ENCODE measurements at regions not wholly inside any gene's neighbourhood (a gene's known extent, or its start where the extent isn't known, plus 50 kb on each side); places are given as distances from the start of the nearest gene placed in this dataset.
"Not testable (repeated sequence)": the region's sequence is repeated elsewhere in the genome, so short reads cannot be mapped to it uniquely, and the experiment has no call there.

DNA sequence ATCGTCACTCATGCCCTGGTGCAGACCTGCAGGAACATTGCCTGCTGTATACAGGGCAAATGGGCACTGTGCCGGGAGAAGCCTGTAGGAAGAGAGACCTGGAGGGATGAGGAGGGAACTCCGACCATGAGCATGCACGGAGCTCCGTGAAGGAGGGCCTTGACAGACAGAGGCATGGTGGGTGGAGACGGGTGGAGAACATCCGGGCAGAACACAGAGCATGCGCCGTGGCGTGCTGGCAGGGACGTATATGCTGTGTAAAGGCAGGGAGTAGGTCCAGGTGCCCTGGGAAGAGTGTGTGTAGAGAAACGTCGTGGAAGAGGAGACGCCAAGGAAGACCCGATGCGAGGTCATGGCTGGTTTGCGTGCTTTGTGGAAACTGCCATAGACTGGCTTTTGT is 133.0 kb upstream of the FAN1 start:
- H3K27ac Mint-ChIP-seq: no peak overlapping the region; the same call in 1 of the 2 replicates
- peaks cover 8% of the 10 kb centered on the region for H3K9me3 Mint-ChIP-seq
- peaks cover 48% of the 10 kb centered on the region for H3K36me3 Mint-ChIP-seq (ENCODE audit: low read depth)
- TF ChIP-seq, protein P1, sequence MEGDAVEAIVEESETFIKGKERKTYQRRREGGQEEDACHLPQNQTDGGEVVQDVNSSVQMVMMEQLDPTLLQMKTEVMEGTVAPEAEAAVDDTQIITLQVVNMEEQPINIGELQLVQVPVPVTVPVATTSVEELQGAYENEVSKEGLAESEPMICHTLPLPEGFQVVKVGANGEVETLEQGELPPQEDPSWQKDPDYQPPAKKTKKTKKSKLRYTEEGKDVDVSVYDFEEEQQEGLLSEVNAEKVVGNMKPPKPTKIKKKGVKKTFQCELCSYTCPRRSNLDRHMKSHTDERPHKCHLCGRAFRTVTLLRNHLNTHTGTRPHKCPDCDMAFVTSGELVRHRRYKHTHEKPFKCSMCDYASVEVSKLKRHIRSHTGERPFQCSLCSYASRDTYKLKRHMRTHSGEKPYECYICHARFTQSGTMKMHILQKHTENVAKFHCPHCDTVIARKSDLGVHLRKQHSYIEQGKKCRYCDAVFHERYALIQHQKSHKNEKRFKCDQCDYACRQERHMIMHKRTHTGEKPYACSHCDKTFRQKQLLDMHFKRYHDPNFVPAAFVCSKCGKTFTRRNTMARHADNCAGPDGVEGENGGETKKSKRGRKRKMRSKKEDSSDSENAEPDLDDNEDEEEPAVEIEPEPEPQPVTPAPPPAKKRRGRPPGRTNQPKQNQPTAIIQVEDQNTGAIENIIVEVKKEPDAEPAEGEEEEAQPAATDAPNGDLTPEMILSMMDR (IDR thresholded peaks at IDR 0.05): no peak
- no peak overlapping the region; the same call in 1 of the 2 replicates for H3K4me3 Mint-ChIP-seq
- peaks cover 34% of the 10 kb centered on the region for H3K4me1 Mint-ChIP-seq (ENCODE audit: low read depth)
- peaks cover 6% of the 10 kb centered on the region; the same call in 1 of the 2 replicates for H3K27me3 Mint-ChIP-seq (ENCODE audit: insufficient read depth)
- no peak for DNase-seq

DNA sequence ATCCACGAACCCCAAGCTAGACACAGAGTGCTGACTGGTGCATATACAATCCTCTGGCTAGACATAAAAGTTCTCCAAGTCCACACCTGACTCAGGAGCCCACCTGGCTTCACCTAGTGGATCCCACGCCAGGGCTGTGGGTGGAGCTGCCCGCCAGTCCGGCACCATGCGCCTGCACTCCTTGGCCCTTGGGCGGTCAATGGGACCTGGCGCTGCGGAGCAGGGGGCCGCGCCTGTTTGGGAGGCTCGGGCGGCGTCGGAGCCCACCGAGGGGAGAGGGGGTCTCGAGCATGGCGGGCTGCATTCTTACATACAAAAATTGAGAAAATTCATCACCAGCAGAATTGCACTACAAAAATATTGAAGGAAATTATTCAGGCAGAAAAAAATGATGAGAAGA is 120.7 kb upstream of the FAN1 start:
- H3K27me3 Mint-ChIP-seq (ENCODE audit: insufficient read depth): no peaks in the 10 kb centered on the region
- H3K36me3 Mint-ChIP-seq (ENCODE audit: low read depth): no peaks in the 10 kb centered on the region; the same call in 1 of the 2 replicates
- H3K27ac Mint-ChIP-seq: no peak overlapping the region
- H3K4me3 Mint-ChIP-seq: no peak overlapping the region
- TF ChIP-seq, protein P1 (IDR thresholded peaks at IDR 0.05): no peak
- H3K9me3 Mint-ChIP-seq: peaks cover 17% of the 10 kb centered on the region
- DNase-seq: no peak
- H3K4me1 Mint-ChIP-seq (ENCODE audit: low read depth): no peaks in the 10 kb centered on the region

DNA sequence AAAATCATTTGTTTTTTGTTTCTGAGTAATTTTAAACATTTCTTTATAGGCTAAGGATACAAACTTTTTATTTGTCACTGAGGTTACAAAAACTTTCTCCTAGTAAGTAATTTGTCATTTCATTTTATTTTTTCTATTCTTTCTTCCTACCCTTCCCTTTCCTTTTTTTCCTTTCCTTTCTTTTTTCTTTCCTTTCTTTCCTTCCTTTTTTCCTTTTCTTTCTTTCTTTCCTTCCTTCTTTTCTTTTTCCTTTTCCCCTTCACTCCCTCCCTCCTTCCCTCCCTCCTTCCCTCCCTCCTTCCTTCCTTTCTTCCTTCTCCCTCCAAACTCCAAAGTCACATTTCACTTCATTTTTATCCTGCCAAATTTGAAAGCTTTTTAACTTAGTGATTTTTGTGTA is 115.1 kb upstream of the FAN1 start:
- Mint-ChIP-seq H3K27me3 (ENCODE audit: insufficient read depth) (peaks cover 5% of the 10 kb centered on the region; the same call in 1 of the 2 replicates), H3K4me3 (no peak overlapping the region), H3K27ac (no peak overlapping the region), H3K36me3 (ENCODE audit: low read depth) (no peaks in the 10 kb centered on the region), H3K4me1 (ENCODE audit: low read depth) (no peaks in the 10 kb centered on the region), H3K9me3 (no peaks in the 10 kb centered on the region)
- DNase-seq: no peak
- TF ChIP-seq, protein P1 (IDR thresholded peaks at IDR 0.05): no peak

DNA sequence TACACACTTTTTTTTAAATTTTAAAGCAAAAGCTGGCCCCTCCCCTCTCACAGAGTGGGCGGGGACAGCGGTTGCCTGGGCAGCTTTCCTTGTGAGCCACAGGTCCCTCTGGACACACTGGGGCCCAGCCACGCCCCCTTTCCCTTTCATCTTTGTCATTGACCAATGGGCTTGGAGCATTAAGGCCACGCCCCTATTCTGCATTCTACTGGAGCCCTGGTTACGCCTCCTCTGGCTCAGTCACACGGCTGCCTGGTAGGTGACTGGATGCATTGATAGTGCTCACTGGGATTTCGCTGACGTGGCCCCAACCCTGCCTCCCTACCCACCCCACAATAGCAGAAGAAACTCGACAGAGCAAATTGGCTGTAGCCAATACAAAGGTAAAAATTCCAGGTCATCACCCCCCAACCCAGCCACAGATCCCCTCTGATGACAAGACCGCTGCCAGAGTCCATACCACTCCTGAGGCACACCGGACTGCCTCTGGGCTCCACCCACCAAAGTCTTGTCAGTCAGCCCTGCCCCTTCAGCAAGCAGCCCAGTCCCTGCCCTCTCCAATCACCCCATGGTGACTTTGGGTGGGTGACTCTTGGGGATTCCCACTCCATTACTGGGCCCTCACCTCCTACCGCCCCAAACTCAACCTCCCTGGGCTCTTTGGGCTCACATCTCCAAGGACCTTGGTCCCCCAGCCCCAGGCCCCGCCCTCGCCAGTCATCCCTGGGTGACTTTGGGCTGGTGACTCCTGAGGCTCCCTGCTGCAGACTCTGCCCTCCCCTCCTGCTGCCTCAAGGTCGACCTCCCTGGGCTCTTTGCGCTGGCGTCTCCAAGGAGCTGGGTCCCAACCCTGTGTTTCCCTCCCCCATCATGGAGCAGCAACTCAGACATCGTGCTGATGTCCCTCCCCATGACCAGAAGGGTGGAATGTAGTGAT is 112.2 kb upstream of the FAN1 start:
- Mint-ChIP-seq H3K4me1 (ENCODE audit: low read depth) (no peaks in the 10 kb centered on the region), H3K36me3 (ENCODE audit: low read depth) (no peaks in the 10 kb centered on the region), H3K9me3 (no peaks in the 10 kb centered on the region), H3K27ac (no peak overlapping the region), H3K27me3 (ENCODE audit: insufficient read depth) (peaks cover 8% of the 10 kb centered on the region; the same call in 1 of the 2 replicates), H3K4me3 (no peak overlapping the region)
- DNase-seq: no peak
- TF ChIP-seq, protein P1 (IDR thresholded peaks at IDR 0.05): no peak

DNA sequence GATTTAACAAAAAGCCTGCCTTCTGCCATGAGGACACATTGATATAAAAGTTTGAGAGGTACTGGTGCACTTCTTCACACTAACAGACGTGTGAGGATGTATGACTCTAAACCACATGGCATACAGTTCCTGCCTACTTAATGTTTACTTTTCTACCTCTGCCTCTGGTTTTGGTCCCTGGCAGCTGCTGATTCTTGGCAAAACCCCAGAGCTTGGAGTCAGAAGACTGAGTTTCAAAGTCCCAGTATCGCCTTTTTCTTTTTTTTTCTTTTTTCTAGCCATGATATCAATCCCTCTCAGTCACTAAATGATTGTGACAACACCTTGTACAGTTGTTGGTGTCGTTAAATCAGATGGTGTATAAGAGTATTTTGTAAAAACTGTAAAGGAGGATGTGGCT is 110.9 kb upstream of the FAN1 start:
- DNase-seq: not testable (repeated sequence)

DNA sequence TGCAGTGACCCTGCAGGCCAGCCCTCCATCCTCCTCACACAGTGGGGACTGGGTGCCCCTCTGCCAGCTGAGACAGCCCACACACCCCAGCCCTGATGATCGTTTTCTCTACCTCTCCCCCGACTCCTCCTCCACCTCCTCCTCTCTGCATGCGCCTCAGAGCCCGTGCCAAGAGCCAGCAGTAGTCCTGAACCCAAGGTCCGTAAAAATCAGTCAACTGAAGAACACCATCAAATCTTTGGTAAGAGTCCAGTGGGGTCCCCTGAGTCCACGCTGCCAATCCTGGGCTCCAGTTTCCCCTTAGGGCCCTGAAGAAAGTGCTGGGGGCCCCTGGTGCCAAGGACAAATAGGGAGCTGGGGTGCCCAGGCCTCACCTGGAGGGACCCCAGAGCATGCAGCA is 109.3 kb upstream of the FAN1 start:
- Mint-ChIP-seq H3K27ac (no peak overlapping the region), H3K4me3 (no peak overlapping the region), H3K4me1 (ENCODE audit: low read depth) (no peaks in the 10 kb centered on the region), H3K27me3 (ENCODE audit: insufficient read depth) (peaks cover 13% of the 10 kb centered on the region; the same call in 1 of the 2 replicates), H3K36me3 (ENCODE audit: low read depth) (no peaks in the 10 kb centered on the region), H3K9me3 (no peaks in the 10 kb centered on the region)
- TF ChIP-seq, protein P1 (IDR thresholded peaks at IDR 0.05): no peak
- DNase-seq: no peak

More for the DNA sequence above, 110.9 kb upstream of the FAN1 start:
- not testable (repeated sequence) for H3K27me3 Mint-ChIP-seq (ENCODE audit: insufficient read depth); H3K4me1 Mint-ChIP-seq (ENCODE audit: low read depth); H3K9me3 Mint-ChIP-seq; H3K4me3 Mint-ChIP-seq; H3K36me3 Mint-ChIP-seq (ENCODE audit: low read depth); H3K27ac Mint-ChIP-seq

Measured in HFFc6 (cell line).